Heart left ventricle (tissue), 16 donors: ENCODE measurements at regions not wholly inside any gene's neighbourhood (a gene's known extent, or its start where the extent isn't known, plus 50 kb on each side); places are given as distances from the start of the nearest gene placed in this dataset.

Source experiments
- ATAC-seq, 4 donors: fragments of 200-7000 bp; cut with Tn5 transposase; one replicate each; pipeline ENCODE4 v1.9.1; 2020 to 2022; ENCODE audit warnings: moderate library complexity in 4 of 4, mild to moderate bottlenecking in 3 of 4, moderate number of reproducible peaks in 1 of 4
- DNase-seq, 5 donors: peaks; one replicate each; pipeline ENCODE4 v3.0.0-alpha.2; 2020
- H3K27ac ChIP-seq, 12 donors: fragments of 200-600 bp; sonication (generic) in 4 of 12; one replicate each; pipeline versions ENCODE4 v1.5.0 to v1.8.0; 2016 to 2022; ENCODE audit warnings: mild to moderate bottlenecking in 2 of 12
- H3K27me3 ChIP-seq, 9 donors: fragments of 200-600 bp; sonication (generic) in 2 of 9; one replicate each; pipeline versions ENCODE4 v1.5.1 to v1.8.0; 2016 to 2022; ENCODE audit warnings: mild to moderate bottlenecking in 3 of 9
- H3K36me3 ChIP-seq, 9 donors: fragments of 200-600 bp; sonication (generic) in 2 of 9; one replicate each; pipeline versions ENCODE4 v1.5.0 to v1.8.0; 2018 to 2022; ENCODE audit warnings: mild to moderate bottlenecking in 2 of 9
- H3K4me1 ChIP-seq, 12 donors: fragments of 200-600 bp; sonication (generic) in 4 of 12; one replicate each; pipeline versions ENCODE4 v1.5.0 to v1.8.0; 2016 to 2022; ENCODE audit warnings: mild to moderate bottlenecking in 3 of 12
- H3K4me3 ChIP-seq, 12 donors: fragments of 200-600 bp; sonication (generic) in 4 of 12; one replicate each; pipeline versions ENCODE4 v1.5.0 to v1.8.0; 2017 to 2022; ENCODE audit warnings: mild to moderate bottlenecking in 9 of 12, moderate library complexity in 4 of 12
- H3K9me3 ChIP-seq, 12 donors: fragments of 200-600 bp; sonication (generic) in 4 of 12; one replicate each; pipeline versions ENCODE4 v1.5.0 to v1.8.0; 2016 to 2022; ENCODE audit warnings: mild to moderate bottlenecking in 1 of 12
- POLR2A ChIP-seq, 2 donors: fragments of 450-650 bp; IDR thresholded peaks; one replicate each; pipeline ENCODE4 v1.6.1; 2017; ENCODE audit warnings: antibody characterized with exemption in 2 of 2, mild to moderate bottlenecking in 2 of 2, moderate library complexity in 2 of 2
- WGBS, 4 donors: extraction: QIAGEN DNeasy Blood & Tissue Kit in 2 of 4; methylation state at CpG; one replicate each; pipeline versions ENCODE4 v1.1.5 to v1.1.7; 2013 to 2018; 5-methylcytosine and 5-hydroxymethylcytosine counted together
- intact Hi-C, 10 donors: fragments of 100-400 bp; cut with DNase I; formaldehyde crosslinking; loops; one replicate each; pipeline versions ENCODE4 v1.11.1 to v1.14.2; 2022
- TF ChIP-seq, protein P1 (sequence below), 12 donors: fragments of 200-600 bp; sonication (generic) in 4 of 12; IDR thresholded peaks; one replicate each; pipeline versions ENCODE4 v1.5.0 to v1.8.0; 2018 to 2022; ENCODE audit warnings: antibody characterized with exemption in 12 of 12, mild to moderate bottlenecking in 5 of 12
- donor health status: ischemic (EF 13 %, LVEDD 7.1; RV severe dilation, severe dysfunction).
- donor health status: healthy with polysubstance abuse.
- donor health status: DM: no; HTN: yes; CAD: no.
- donor health status: DM: no; HTN: no; CAD: no.
- donor health status: ischemic (EF 25% LVEDD 6.9; RV normal size, moderate dysfunction).
- donor health status: ischemic (EF 25% LVEDD 5.7; RV mildly dilated, moderate dysfunction).
- donor health status: healthy.
- donor health status: DM: yes; HTN: yes; CAD: no.
- donor health status: ischemic (EF 35%, LVEDD 5.7; RV mildly dilated, moderate dysfunction).
- donor health status: nonischemic (EF 11% LVEDD 7.7; RV severe dilation, severe dysfunction).
- donor health status: DM: yes; HTN: yes; CAD: no.
- donor health status: PGD.
- donor health status: ischemic (EF 29% LVEDD 5.4; RV normal size, mild dysfunction).
- donor health status: nonischemic (EF 23%, LVEDD 6.1; RV moderate dilation, normal function).

GRCh38 chr19:31601855-31602254 lies 252.6 kb upstream of the TSHZ3 start:
- ATAC-seq, result no peak
- intact Hi-C loops, result no loop called here
- TF ChIP-seq, protein P1, sequence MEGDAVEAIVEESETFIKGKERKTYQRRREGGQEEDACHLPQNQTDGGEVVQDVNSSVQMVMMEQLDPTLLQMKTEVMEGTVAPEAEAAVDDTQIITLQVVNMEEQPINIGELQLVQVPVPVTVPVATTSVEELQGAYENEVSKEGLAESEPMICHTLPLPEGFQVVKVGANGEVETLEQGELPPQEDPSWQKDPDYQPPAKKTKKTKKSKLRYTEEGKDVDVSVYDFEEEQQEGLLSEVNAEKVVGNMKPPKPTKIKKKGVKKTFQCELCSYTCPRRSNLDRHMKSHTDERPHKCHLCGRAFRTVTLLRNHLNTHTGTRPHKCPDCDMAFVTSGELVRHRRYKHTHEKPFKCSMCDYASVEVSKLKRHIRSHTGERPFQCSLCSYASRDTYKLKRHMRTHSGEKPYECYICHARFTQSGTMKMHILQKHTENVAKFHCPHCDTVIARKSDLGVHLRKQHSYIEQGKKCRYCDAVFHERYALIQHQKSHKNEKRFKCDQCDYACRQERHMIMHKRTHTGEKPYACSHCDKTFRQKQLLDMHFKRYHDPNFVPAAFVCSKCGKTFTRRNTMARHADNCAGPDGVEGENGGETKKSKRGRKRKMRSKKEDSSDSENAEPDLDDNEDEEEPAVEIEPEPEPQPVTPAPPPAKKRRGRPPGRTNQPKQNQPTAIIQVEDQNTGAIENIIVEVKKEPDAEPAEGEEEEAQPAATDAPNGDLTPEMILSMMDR (IDR thresholded peaks at IDR 0.05), result no peak
- TF ChIP-seq POLR2A (IDR thresholded peaks at IDR 0.05), result no peak
- Histone ChIP-seq H3K4me3 (no peak overlapping the region), H3K36me3 (no peaks in the 10 kb centered on the region), H3K9me3 (no peaks in the 10 kb centered on the region), H3K27me3 (peaks cover 0 to 2% (median 0%) of the 10 kb centered on the region in 9 donors), H3K4me1 (no peaks in the 10 kb centered on the region), H3K27ac (no peak overlapping the region)
- no peak for DNase-seq
- WGBS, 4 donors, result 87 to 91% (median 90%) methylated on average over 9 of the region's 9 CpGs

DNA sequence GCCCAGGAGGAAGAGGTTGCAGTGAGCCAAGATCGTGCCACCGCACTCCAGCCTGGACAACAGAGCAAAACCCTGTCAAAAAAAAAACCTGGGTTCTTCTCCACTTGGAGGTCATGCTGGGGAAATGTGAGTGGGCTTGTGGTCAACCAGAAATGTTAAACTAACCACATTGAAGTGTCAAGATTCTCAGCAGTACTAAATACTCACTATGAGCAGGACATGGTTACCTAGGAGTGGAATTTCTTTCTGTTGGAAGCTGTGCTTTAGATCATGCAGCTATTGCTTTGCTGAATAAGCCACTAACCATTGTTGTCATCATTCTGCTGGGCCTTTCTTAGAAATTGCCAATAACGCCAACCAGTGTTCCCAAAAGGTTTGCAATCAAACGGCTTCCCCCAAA lies 253.3 kb upstream of the TSHZ3 start:
- ATAC-seq (no peak), DNase-seq (no peak)
- Histone ChIP-seq H3K4me1 (no peaks in the 10 kb centered on the region), H3K4me3 (no peak overlapping the region), H3K9me3 (no peaks in the 10 kb centered on the region), H3K36me3 (no peaks in the 10 kb centered on the region), H3K27ac (no peak overlapping the region), H3K27me3 (peaks cover 0 to 6% (median 0%) of the 10 kb centered on the region in 9 donors)
- TF ChIP-seq, protein P1 (IDR thresholded peaks at IDR 0.05), result no peak
- no peak for TF ChIP-seq POLR2A (IDR thresholded peaks at IDR 0.05)
- 88 to 93% (median 91%) methylated on average over 4 of the region's 4 CpGs for WGBS, 4 donors
- intact Hi-C loops, result no loop called here

- 58 to 76% (median 66%) methylated on average over 10 of the region's 10 CpGs for WGBS, 4 donors
These were observed 255.3 kb upstream of the TSHZ3 start for GRCh38 chr19:31604493-31605040.

GRCh38 chr19:31610018-31610417 lies 260.8 kb upstream of the TSHZ3 start:
- no peak for TF ChIP-seq POLR2A (IDR thresholded peaks at IDR 0.05)
- TF ChIP-seq, protein P1 (IDR thresholded peaks at IDR 0.05), result no peak
- 82 to 90% (median 89%) methylated on average over 8 of the region's 8 CpGs for WGBS, 4 donors
- Histone ChIP-seq H3K4me1 (no peaks in the 10 kb centered on the region), H3K9me3 (no peaks in the 10 kb centered on the region), H3K27me3 (peaks cover 0 to 6% (median 0%) of the 10 kb centered on the region in 9 donors), H3K4me3 (no peak overlapping the region), H3K36me3 (no peaks in the 10 kb centered on the region), H3K27ac (no peak overlapping the region)
- intact Hi-C loops, result no loop called here
- ATAC-seq (no peak), DNase-seq (no peak)

More at GRCh38 chr19:31604493-31605040, 255.3 kb upstream of the TSHZ3 start:
- intact Hi-C loops, result no loop called here
- DNase-seq (no peak), ATAC-seq (no peak)
- H3K27me3 ChIP-seq, result peaks cover 0 to 6% (median 0%) of the 10 kb centered on the region in 9 donors
- no peaks in the 10 kb centered on the region for H3K4me1 ChIP-seq
- H3K9me3 ChIP-seq, result no peaks in the 10 kb centered on the region
- no peak overlapping the region for H3K4me3 ChIP-seq
- no peak overlapping the region for H3K27ac ChIP-seq
- no peaks in the 10 kb centered on the region for H3K36me3 ChIP-seq
- TF ChIP-seq, protein P1 (IDR thresholded peaks at IDR 0.05), result no peak
- no peak for TF ChIP-seq POLR2A (IDR thresholded peaks at IDR 0.05)
